Heart left ventricle (tissue), 16 donors: ENCODE measurements at regions not wholly inside any gene's neighbourhood (a gene's known extent, or its start where the extent isn't known, plus 50 kb on each side); places are given as distances from the start of the nearest gene placed in this dataset.
A peak's percentile ranks its signal among the peaks of the same experiment; 100 is the strongest.

Experiments used
- ATAC-seq, 4 donors: fragments of 200-7000 bp; cut with Tn5 transposase; one replicate each; pipeline ENCODE4 v1.9.1; 2020 to 2022; ENCODE audit warnings: moderate library complexity in 4 of 4, mild to moderate bottlenecking in 3 of 4, moderate number of reproducible peaks in 1 of 4
- DNase-seq, 5 donors: peaks; one replicate each; pipeline ENCODE4 v3.0.0-alpha.2; 2020
- H3K27ac ChIP-seq, 12 donors: fragments of 200-600 bp; sonication (generic) in 4 of 12; one replicate each; pipeline versions ENCODE4 v1.5.0 to v1.8.0; 2016 to 2022; ENCODE audit warnings: mild to moderate bottlenecking in 2 of 12
- H3K27me3 ChIP-seq, 9 donors: fragments of 200-600 bp; sonication (generic) in 2 of 9; one replicate each; pipeline versions ENCODE4 v1.5.1 to v1.8.0; 2016 to 2022; ENCODE audit warnings: mild to moderate bottlenecking in 3 of 9
- H3K36me3 ChIP-seq, 9 donors: fragments of 200-600 bp; sonication (generic) in 2 of 9; one replicate each; pipeline versions ENCODE4 v1.5.0 to v1.8.0; 2018 to 2022; ENCODE audit warnings: mild to moderate bottlenecking in 2 of 9
- H3K4me1 ChIP-seq, 12 donors: fragments of 200-600 bp; sonication (generic) in 4 of 12; one replicate each; pipeline versions ENCODE4 v1.5.0 to v1.8.0; 2016 to 2022; ENCODE audit warnings: mild to moderate bottlenecking in 3 of 12
- H3K4me3 ChIP-seq, 12 donors: fragments of 200-600 bp; sonication (generic) in 4 of 12; one replicate each; pipeline versions ENCODE4 v1.5.0 to v1.8.0; 2017 to 2022; ENCODE audit warnings: mild to moderate bottlenecking in 9 of 12, moderate library complexity in 4 of 12
- H3K9me3 ChIP-seq, 12 donors: fragments of 200-600 bp; sonication (generic) in 4 of 12; one replicate each; pipeline versions ENCODE4 v1.5.0 to v1.8.0; 2016 to 2022; ENCODE audit warnings: mild to moderate bottlenecking in 1 of 12
- POLR2A ChIP-seq, 2 donors: fragments of 450-650 bp; IDR thresholded peaks; one replicate each; pipeline ENCODE4 v1.6.1; 2017; ENCODE audit warnings: antibody characterized with exemption in 2 of 2, mild to moderate bottlenecking in 2 of 2, moderate library complexity in 2 of 2
- WGBS, 4 donors: extraction: QIAGEN DNeasy Blood & Tissue Kit in 2 of 4; methylation state at CpG; one replicate each; pipeline versions ENCODE4 v1.1.5 to v1.1.7; 2013 to 2018; 5-methylcytosine and 5-hydroxymethylcytosine counted together
- intact Hi-C, 10 donors: fragments of 100-400 bp; cut with DNase I; formaldehyde crosslinking; loops; one replicate each; pipeline versions ENCODE4 v1.11.1 to v1.14.2; 2022
- microRNA counts, 2 donors: library from miRNA; unstranded; fragments of <30 nt; microRNA quantifications; one replicate each; lab custom pipeline; 2016
- microRNA-seq, 4 donors: library from miRNA; unstranded; fragments of <30 nt; microRNA quantifications; one replicate each; pipeline versions ENCODE4 to v1.2.0, GENCODE V29; 2017 to 2020
- TF ChIP-seq, protein P1 (sequence below), 12 donors: fragments of 200-600 bp; sonication (generic) in 4 of 12; IDR thresholded peaks; one replicate each; pipeline versions ENCODE4 v1.5.0 to v1.8.0; 2018 to 2022; ENCODE audit warnings: antibody characterized with exemption in 12 of 12, mild to moderate bottlenecking in 5 of 12
- donor health status: ischemic (EF 13 %, LVEDD 7.1; RV severe dilation, severe dysfunction).
- donor health status: healthy with polysubstance abuse.
- donor health status: DM: no; HTN: yes; CAD: no.
- donor health status: DM: no; HTN: no; CAD: no.
- donor health status: ischemic (EF 25% LVEDD 6.9; RV normal size, moderate dysfunction).
- donor health status: ischemic (EF 25% LVEDD 5.7; RV mildly dilated, moderate dysfunction).
- donor health status: healthy.
- donor health status: DM: yes; HTN: yes; CAD: no.
- donor health status: ischemic (EF 35%, LVEDD 5.7; RV mildly dilated, moderate dysfunction).
- donor health status: nonischemic (EF 11% LVEDD 7.7; RV severe dilation, severe dysfunction).
- donor health status: DM: yes; HTN: yes; CAD: no.
- donor health status: PGD.
- donor health status: ischemic (EF 29% LVEDD 5.4; RV normal size, mild dysfunction).
- donor health status: nonischemic (EF 23%, LVEDD 6.1; RV moderate dilation, normal function).

GRCh38 chr7:26101361-26102151, 50.4 kb upstream of the NFE2L3 start:
- H3K27me3 ChIP-seq, result peaks cover 0 to 6% (median 0%) of the 10 kb centered on the region in 9 donors
- no peaks in the 10 kb centered on the region for H3K4me1 ChIP-seq
- 36 to 49% (median 42%) methylated on average over 16 of the region's 16 CpGs for WGBS, 4 donors
- H3K9me3 ChIP-seq, result no peaks in the 10 kb centered on the region
- peak overlapping the region in 5 of 12 donors; percentile 7 to 33 (median 17) for H3K4me3 ChIP-seq
- intact Hi-C loops, result no loop called here
- no peaks in the 10 kb centered on the region for H3K36me3 ChIP-seq
- peak in 1 of 5 donors; percentile 40 for DNase-seq
- TF ChIP-seq POLR2A (IDR thresholded peaks at IDR 0.05), result no peak
- TF ChIP-seq, protein P1, sequence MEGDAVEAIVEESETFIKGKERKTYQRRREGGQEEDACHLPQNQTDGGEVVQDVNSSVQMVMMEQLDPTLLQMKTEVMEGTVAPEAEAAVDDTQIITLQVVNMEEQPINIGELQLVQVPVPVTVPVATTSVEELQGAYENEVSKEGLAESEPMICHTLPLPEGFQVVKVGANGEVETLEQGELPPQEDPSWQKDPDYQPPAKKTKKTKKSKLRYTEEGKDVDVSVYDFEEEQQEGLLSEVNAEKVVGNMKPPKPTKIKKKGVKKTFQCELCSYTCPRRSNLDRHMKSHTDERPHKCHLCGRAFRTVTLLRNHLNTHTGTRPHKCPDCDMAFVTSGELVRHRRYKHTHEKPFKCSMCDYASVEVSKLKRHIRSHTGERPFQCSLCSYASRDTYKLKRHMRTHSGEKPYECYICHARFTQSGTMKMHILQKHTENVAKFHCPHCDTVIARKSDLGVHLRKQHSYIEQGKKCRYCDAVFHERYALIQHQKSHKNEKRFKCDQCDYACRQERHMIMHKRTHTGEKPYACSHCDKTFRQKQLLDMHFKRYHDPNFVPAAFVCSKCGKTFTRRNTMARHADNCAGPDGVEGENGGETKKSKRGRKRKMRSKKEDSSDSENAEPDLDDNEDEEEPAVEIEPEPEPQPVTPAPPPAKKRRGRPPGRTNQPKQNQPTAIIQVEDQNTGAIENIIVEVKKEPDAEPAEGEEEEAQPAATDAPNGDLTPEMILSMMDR (IDR thresholded peaks at IDR 0.05), result no peak
- H3K27ac ChIP-seq, result peak overlapping the region in 9 of 12 donors; percentile 3 to 80 (median 32)
- ATAC-seq, result peak; percentile 29 to 70 (median 42)

DNA sequence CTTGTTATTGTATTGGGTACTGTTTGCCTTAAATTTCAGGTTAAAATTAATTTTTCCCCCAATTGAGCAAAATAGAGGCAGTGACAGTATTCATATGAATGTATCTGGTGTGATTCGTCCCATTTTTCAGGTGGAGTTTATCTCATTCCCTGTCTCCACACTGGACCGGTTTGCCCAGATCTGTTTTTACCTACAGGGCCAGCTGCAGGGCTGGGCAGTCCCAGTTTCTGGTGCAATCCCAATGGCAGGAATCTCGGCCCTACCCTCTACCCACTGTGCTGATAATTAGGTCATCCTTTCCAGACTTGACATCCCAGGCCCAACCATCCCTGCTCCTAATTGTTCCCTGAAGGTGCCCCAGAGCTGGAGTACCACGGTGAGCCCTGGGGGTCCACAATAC, 49.8 kb upstream of the NFE2L3 start:
- Histone ChIP-seq H3K27ac (peak overlapping the region in 6 of 12 donors; percentile 17 to 80 (median 38)), H3K4me1 (no peaks in the 10 kb centered on the region), H3K27me3 (peaks cover 0 to 10% (median 0%) of the 10 kb centered on the region in 9 donors), H3K4me3 (peak overlapping the region in 3 of 12 donors; percentile 8 to 33 (median 17)), H3K36me3 (no peaks in the 10 kb centered on the region), H3K9me3 (no peaks in the 10 kb centered on the region)
- ATAC-seq, result no peak
- WGBS, 4 donors, result 80 to 92% (median 90%) methylated on average over 4 of the region's 4 CpGs
- no peak for DNase-seq
- TF ChIP-seq, protein P1 (IDR thresholded peaks at IDR 0.05), result no peak
- TF ChIP-seq POLR2A (IDR thresholded peaks at IDR 0.05), result no peak
- intact Hi-C loops, result no loop called here

MicroRNA genes in the stretch of these regions (microRNA counts, 767-probe panel; counts per million panel counts)
- 3,016 to 3,776 counts per million in 2 donors for microRNA hsa-miR-148a-3p (lab: Ali Mortazavi, UCI)

Small RNA genes in the stretch of these regions (microRNA-seq; reads per million reads assigned to microRNA genes)
- 136 to 293 (median 189) reads per million in 4 donors for gene MIR148A
